ENCODE measurements at regions not wholly inside any gene's neighbourhood (a gene's known extent, or its start where the extent isn't known, plus 50 kb on each side); places are given as distances from the start of the nearest gene placed in this dataset.

DNA sequence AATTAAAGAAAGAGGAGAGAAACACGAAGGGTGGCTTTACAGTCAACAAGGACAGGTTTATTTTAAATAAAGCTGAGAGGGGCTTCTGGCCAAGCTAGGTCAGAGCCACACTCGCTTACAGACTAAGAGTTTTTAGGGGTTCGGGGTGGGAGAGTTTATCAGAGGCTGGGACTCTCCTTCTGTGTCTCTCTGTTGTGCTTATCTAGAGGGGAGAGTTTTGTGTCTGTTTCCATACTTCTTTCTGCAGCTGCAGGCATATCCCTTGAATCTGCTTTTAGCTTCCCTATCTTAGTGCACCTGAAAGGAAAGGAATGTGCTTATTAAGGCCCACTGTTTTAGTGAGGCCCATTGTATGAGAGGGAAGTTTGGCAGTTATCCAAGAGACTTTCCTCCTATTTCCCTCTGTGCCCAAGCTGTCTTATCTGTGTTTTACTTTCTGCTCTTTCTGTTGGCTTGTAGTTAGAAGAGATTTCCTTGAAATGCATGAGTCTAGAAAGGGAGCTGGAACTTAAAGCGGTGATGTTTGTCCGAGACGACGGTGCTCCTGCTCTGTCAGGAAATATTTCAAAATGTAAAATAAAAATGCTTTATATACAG lies 275.3 kb downstream of the KCTD12 start:
- peaks cover 3% of the 10 kb centered on the region; the same call in 1 of the 2 replicates for H3K9me3 ChIP-seq
- no peaks in the 10 kb centered on the region for H3K36me3 ChIP-seq
- no peaks in the 10 kb centered on the region for H3K27me3 ChIP-seq
- TF ChIP-seq, protein P1, sequence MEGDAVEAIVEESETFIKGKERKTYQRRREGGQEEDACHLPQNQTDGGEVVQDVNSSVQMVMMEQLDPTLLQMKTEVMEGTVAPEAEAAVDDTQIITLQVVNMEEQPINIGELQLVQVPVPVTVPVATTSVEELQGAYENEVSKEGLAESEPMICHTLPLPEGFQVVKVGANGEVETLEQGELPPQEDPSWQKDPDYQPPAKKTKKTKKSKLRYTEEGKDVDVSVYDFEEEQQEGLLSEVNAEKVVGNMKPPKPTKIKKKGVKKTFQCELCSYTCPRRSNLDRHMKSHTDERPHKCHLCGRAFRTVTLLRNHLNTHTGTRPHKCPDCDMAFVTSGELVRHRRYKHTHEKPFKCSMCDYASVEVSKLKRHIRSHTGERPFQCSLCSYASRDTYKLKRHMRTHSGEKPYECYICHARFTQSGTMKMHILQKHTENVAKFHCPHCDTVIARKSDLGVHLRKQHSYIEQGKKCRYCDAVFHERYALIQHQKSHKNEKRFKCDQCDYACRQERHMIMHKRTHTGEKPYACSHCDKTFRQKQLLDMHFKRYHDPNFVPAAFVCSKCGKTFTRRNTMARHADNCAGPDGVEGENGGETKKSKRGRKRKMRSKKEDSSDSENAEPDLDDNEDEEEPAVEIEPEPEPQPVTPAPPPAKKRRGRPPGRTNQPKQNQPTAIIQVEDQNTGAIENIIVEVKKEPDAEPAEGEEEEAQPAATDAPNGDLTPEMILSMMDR (IDR thresholded peaks at IDR 0.05; ENCODE audit: low read depth, low read length): no peak
- DNase-seq: no peak
- H3K4me1 ChIP-seq: peaks cover 5% of the 10 kb centered on the region; the same call in 1 of the 2 replicates
- H3K4me3 ChIP-seq (ENCODE audit: low read depth, low read length): no peak overlapping the region

DNA sequence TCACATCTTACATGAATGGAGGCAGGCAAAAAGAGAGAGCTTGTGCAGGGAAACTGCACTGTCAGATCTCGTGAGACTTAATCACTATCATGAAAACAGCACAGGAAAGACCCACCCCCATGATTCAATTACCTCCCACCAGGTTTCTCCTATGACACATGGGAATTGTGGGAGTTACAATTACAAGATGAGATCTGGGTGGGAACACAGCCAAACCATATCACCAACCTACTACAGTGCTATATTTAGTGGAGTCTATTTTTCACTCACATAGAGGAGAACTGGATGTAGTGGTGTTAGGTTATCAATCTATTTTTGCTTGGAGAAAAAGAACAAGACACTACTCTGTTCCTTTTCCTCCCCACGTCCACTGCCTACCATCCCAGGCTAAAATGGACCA lies 276.6 kb downstream of the KCTD12 start:
- Histone ChIP-seq H3K27me3 (no peaks in the 10 kb centered on the region), H3K36me3 (no peaks in the 10 kb centered on the region), H3K9me3 (peaks cover 3% of the 10 kb centered on the region; the same call in 1 of the 2 replicates), H3K4me3 (ENCODE audit: low read depth, low read length) (no peak overlapping the region), H3K4me1 (peaks cover 5% of the 10 kb centered on the region; the same call in 1 of the 2 replicates)
- peak; percentile 29 for DNase-seq
- TF ChIP-seq, protein P1 (IDR thresholded peaks at IDR 0.05; ENCODE audit: low read depth, low read length): no peak

DNA sequence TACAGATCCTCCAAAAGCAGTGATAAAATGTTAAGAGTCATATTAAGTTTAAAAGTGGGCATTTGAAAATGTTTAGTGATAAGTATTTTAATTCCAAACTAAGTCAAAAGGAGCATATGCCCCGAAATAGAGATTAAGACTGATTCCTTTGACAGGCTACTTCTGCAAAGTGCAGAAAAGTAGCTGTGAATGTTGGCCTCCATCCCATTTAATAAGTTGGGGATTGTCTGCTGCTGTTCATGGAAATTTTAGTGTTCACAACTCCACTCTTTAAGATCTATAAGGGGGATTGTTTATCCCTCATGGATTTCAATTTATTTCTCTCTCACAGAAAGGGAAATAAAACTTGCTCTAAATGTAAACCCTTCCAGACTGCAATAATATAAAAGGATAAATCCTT lies 278.3 kb downstream of the KCTD12 start:
- H3K36me3 ChIP-seq: no peaks in the 10 kb centered on the region
- H3K4me1 ChIP-seq: peaks cover 5% of the 10 kb centered on the region; the same call in 1 of the 2 replicates
- no peak for DNase-seq
- no peak overlapping the region for H3K4me3 ChIP-seq (ENCODE audit: low read depth, low read length)
- no peaks in the 10 kb centered on the region for H3K27me3 ChIP-seq
- TF ChIP-seq, protein P1 (IDR thresholded peaks at IDR 0.05; ENCODE audit: low read depth, low read length): no peak
- H3K9me3 ChIP-seq: peaks cover 3% of the 10 kb centered on the region; the same call in 1 of the 2 replicates

DNA sequence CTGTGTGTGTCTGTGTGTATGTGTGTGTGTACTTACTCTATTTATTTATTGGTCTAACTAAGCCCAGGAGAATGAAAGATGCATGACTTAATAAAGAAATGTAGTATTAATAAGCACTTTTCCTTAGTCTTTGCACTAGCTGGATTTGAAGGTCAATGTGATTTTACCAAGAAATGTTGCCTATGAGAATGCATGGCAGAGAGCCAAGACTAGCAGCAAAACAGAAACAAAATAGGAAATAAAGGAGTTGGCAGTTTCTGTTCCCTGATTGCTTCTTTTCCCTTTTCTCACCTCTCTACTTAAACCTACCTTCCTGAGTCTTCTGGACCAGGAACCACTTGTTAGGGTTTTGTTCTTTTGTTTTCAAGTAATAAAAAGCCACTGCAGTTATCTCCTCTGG lies 286.1 kb downstream of the KCTD12 start:
- no peaks in the 10 kb centered on the region for H3K36me3 ChIP-seq
- no peaks in the 10 kb centered on the region; the same call in 1 of the 2 replicates for H3K9me3 ChIP-seq
- DNase-seq: no peak
- no peaks in the 10 kb centered on the region for H3K4me1 ChIP-seq
- no peaks in the 10 kb centered on the region for H3K27me3 ChIP-seq
- no peak overlapping the region for H3K4me3 ChIP-seq (ENCODE audit: low read depth, low read length)
- TF ChIP-seq, protein P1 (IDR thresholded peaks at IDR 0.05; ENCODE audit: low read depth, low read length): no peak

DNA sequence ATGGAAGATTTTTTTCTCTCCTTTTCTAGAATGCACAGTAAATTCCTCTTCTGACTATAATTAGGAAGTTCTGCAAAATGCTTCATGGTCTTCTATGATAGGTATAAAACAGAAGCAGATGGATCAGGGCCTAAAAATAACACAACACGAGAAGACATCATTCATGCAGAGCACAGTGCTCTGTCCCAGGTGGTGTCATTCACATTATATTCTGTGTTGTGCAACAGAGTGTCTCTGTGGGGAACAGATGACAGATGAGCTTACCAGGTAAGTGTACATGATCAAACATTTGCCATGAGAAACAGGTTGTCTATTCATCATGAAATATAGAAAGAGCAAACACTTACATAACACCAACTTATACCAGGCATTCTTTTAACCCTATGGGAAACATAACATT lies 288.3 kb downstream of the KCTD12 start:
- TF ChIP-seq, protein P1 (IDR thresholded peaks at IDR 0.05; ENCODE audit: low read depth, low read length): no peak
- Histone ChIP-seq H3K4me1 (no peaks in the 10 kb centered on the region), H3K27me3 (no peaks in the 10 kb centered on the region), H3K36me3 (no peaks in the 10 kb centered on the region), H3K9me3 (no peaks in the 10 kb centered on the region; the same call in 1 of the 2 replicates), H3K4me3 (ENCODE audit: low read depth, low read length) (no peak overlapping the region)
- no peak for DNase-seq

DNA sequence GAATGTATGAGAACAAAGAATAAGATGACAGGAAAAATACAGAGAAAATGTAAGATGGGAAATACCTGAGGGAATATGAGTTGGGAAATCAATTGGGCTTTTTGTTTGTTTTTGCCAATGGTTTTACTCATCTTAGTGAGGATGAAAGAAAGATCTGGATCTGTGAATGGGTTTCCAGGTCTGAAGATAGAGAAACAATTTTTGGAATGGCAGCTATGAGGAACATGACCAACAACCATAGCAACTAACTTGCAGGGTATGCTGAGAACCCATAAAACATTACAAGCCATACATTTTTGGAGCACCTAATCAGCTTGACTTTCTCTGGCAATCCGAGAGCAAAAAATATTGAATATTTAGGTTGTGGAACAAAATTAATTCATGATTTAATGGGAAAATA lies 290.0 kb downstream of the KCTD12 start:
- no peaks in the 10 kb centered on the region for H3K36me3 ChIP-seq
- no peak for DNase-seq
- H3K9me3 ChIP-seq: no peaks in the 10 kb centered on the region; the same call in 1 of the 2 replicates
- no peaks in the 10 kb centered on the region for H3K27me3 ChIP-seq
- no peak overlapping the region for H3K4me3 ChIP-seq (ENCODE audit: low read depth, low read length)
- TF ChIP-seq, protein P1 (IDR thresholded peaks at IDR 0.05; ENCODE audit: low read depth, low read length): no peak
- H3K4me1 ChIP-seq: no peaks in the 10 kb centered on the region
